GM23338 (cell line): ENCODE measurements at regions not wholly inside any gene's neighbourhood (a gene's known extent, or its start where the extent isn't known, plus 50 kb on each side); places are given as distances from the start of the nearest gene placed in this dataset.

Experiments
- ATAC-seq: fragments of 200-7000 bp; cut with Tn5 transposase; 3 replicates; pipeline ENCODE4 v1.9.1; 2020
- DNase-seq: peaks from one replicate; pipeline ENCODE4 v3.0.0-alpha.2; 2015; ENCODE audit warnings: low spot score
- H2AFZ ChIP-seq: fragments of 200-600 bp; sonication (generic); 2 replicates; pipeline ENCODE4 v1.8.0; 2016; ENCODE audit warnings: antibody characterized with exemption, mild to moderate bottlenecking, moderate library complexity
- H3F3A ChIP-seq: fragments of 200-600 bp; sonication (generic); replicated peaks from 2 replicates; pipeline ENCODE4 v1.8.0; 2017; ENCODE audit warnings: antibody characterized with exemption, mixed run types, low read depth
- H3K27ac ChIP-seq: fragments of 200-600 bp; sonication (generic); 2 replicates; pipeline ENCODE4 v1.6.1; 2016; ENCODE audit warnings: low read depth
- H3K27me3 ChIP-seq: fragments of 200-600 bp; sonication (generic); 2 replicates; pipeline ENCODE4 v1.8.0; 2016; ENCODE audit warnings: mild to moderate bottlenecking, mixed run types, moderate library complexity; ENCODE audit not compliant: insufficient read depth
- H3K36me3 ChIP-seq: fragments of 200-600 bp; sonication (generic); 2 replicates; pipeline ENCODE4 v1.8.0; 2016; ENCODE audit warnings: mild to moderate bottlenecking; ENCODE audit not compliant: insufficient read depth
- H3K4me1 ChIP-seq: fragments of 200-600 bp; sonication (generic); 2 replicates; pipeline ENCODE4 v1.8.0; 2016; ENCODE audit warnings: mild to moderate bottlenecking, moderate library complexity; ENCODE audit not compliant: insufficient read depth
- H3K4me2 ChIP-seq: fragments of 200-600 bp; sonication (generic); 2 replicates; pipeline ENCODE4 v1.7.1; 2017; ENCODE audit warnings: mixed run types
- H3K4me3 ChIP-seq: fragments of 200-600 bp; sonication (generic); 2 replicates; pipeline ENCODE4 v1.6.1; 2016; ENCODE audit warnings: mixed run types
- H3K79me2 ChIP-seq: fragments of 200-600 bp; sonication (generic); replicated peaks from 2 replicates; pipeline ENCODE4 v1.8.0; 2017; ENCODE audit warnings: mild to moderate bottlenecking; ENCODE audit not compliant: insufficient read depth
- H3K9me2 ChIP-seq: fragments of 200-600 bp; sonication (generic); 2 replicates; pipeline ENCODE4 v1.8.0; 2017; ENCODE audit not compliant: insufficient read depth
- H4K20me1 ChIP-seq: fragments of 200-600 bp; sonication (generic); replicated peaks from 2 replicates; pipeline ENCODE4 v1.8.0; 2017; ENCODE audit warnings: mild to moderate bottlenecking; ENCODE audit not compliant: insufficient read depth
- H3K27ac Mint-ChIP-seq: 2 replicates; pipeline ENCODE4 v1.8.0; 2020; ENCODE audit warnings: inconsistent platforms, mild to moderate bottlenecking, moderate library complexity, mixed read lengths
- H3K27me3 Mint-ChIP-seq: 3 replicates; pipeline ENCODE4 v1.8.0; 2022; ENCODE audit warnings: low read depth, mild to moderate bottlenecking, moderate library complexity, mixed read lengths, inconsistent platforms; ENCODE audit not compliant: insufficient read depth, poor library complexity
- H3K36me3 Mint-ChIP-seq: 3 replicates; pipeline ENCODE4 v1.8.0; 2021; ENCODE audit warnings: low read depth, mild to moderate bottlenecking, inconsistent platforms, moderate library complexity, mixed read lengths
- H3K4me1 Mint-ChIP-seq: 3 replicates; pipeline ENCODE4 v1.8.0; 2020; ENCODE audit warnings: mild to moderate bottlenecking, inconsistent platforms, mixed read lengths
- H3K4me3 Mint-ChIP-seq: 3 replicates; pipeline ENCODE4 v1.8.0; 2021; ENCODE audit warnings: moderate library complexity, mild to moderate bottlenecking, inconsistent platforms, mixed read lengths
- H3K9me3 Mint-ChIP-seq: 3 replicates; pipeline ENCODE4 v1.8.0; 2020; ENCODE audit warnings: moderate library complexity, mild to moderate bottlenecking, inconsistent platforms, mixed read lengths
- CREB1 ChIP-seq: fragments of 250-450 bp; sonication (Bioruptor Pico); IDR thresholded peaks from 2 replicates; pipeline ENCODE4 v1.5.0; 2020; ENCODE audit warnings: low read depth, mild to moderate bottlenecking, moderate library complexity
- ETS1 ChIP-seq: IDR thresholded peaks from 2 replicates; pipeline ENCODE4 v1.6.1; 2016; ENCODE audit warnings: antibody characterized with exemption
- EZH2 ChIP-seq: fragments of 200-600 bp; sonication (generic); IDR thresholded peaks from one replicate; pipeline ENCODE4 v1.8.0; 2017; ENCODE audit warnings: antibody characterized with exemption, mild to moderate bottlenecking, low read depth; ENCODE audit not compliant: unreplicated experiment
- EZH2phosphoT487 ChIP-seq: fragments of 200-600 bp; sonication (generic); IDR thresholded peaks from one replicate; pipeline ENCODE4 v1.8.1; 2018; ENCODE audit warnings: antibody characterized with exemption; ENCODE audit not compliant: unreplicated experiment
- JUNB ChIP-seq: IDR thresholded peaks from one replicate; pipeline ENCODE4 v1.6.1; 2016; ENCODE audit warnings: antibody characterized with exemption; ENCODE audit not compliant: unreplicated experiment
- NANOG ChIP-seq: IDR thresholded peaks from 2 replicates; pipeline ENCODE4 v1.6.1; 2016; ENCODE audit warnings: antibody characterized with exemption, borderline replicate concordance
- REST ChIP-seq: IDR thresholded peaks from one replicate; pipeline ENCODE4 v1.6.1; 2018; ENCODE audit warnings: antibody characterized with exemption; ENCODE audit not compliant: unreplicated experiment
- ZNF462 ChIP-seq: fragments of 250-450 bp; sonication (Bioruptor Pico); IDR thresholded peaks from 2 replicates; pipeline ENCODE4 v1.5.0; 2020; ENCODE audit warnings: mild to moderate bottlenecking, moderate library complexity
- TF ChIP-seq, protein P1 (sequence below), 2 experiments: fragments of 200-600 bp in 1 of 2; sonication (generic) in 1 of 2; conservative IDR thresholded peaks; 2 replicates each; pipeline versions ENCODE4 v1.5.1 to v1.6.1; 2016 to 2017; ENCODE audit warnings: antibody characterized with exemption in 2 of 2, low read depth in 2 of 2, mild to moderate bottlenecking in 2 of 2, moderate library complexity in 1 of 2

- Mint-ChIP-seq H3K4me1 (peaks cover 5% of the 10 kb centered on the region), H3K27me3 (no peaks in the 10 kb centered on the region), H3K9me3 (peaks cover 60% of the 10 kb centered on the region), H3K4me3 (no peak overlapping the region), H3K36me3 (peaks cover 25% of the 10 kb centered on the region), H3K27ac (peak overlapping the region; percentile 11; the same call in 1 of the 2 replicates)
- Histone ChIP-seq H3K4me2 (no peak overlapping the region), H3K4me3 (no peak overlapping the region), H3K36me3 (no peaks in the 10 kb centered on the region; the same call in 1 of the 2 replicates), H3K79me2 (no peaks in the 10 kb centered on the region), H4K20me1 (no peaks in the 10 kb centered on the region), H3F3A (no peaks in the 10 kb centered on the region), H3K9me2 (no peaks in the 10 kb centered on the region), H2AFZ (peak overlapping the region; percentile 7; the same call in 1 of the 2 replicates), H3K27me3 (no peaks in the 10 kb centered on the region), H3K27ac (no peak overlapping the region), H3K4me1 (no peaks in the 10 kb centered on the region)
- TF ChIP-seq CREB1 (CRISPR knock-in tag) = no peak
- no peak for TF ChIP-seq EZH2phosphoT487
- TF ChIP-seq, protein P1, sequence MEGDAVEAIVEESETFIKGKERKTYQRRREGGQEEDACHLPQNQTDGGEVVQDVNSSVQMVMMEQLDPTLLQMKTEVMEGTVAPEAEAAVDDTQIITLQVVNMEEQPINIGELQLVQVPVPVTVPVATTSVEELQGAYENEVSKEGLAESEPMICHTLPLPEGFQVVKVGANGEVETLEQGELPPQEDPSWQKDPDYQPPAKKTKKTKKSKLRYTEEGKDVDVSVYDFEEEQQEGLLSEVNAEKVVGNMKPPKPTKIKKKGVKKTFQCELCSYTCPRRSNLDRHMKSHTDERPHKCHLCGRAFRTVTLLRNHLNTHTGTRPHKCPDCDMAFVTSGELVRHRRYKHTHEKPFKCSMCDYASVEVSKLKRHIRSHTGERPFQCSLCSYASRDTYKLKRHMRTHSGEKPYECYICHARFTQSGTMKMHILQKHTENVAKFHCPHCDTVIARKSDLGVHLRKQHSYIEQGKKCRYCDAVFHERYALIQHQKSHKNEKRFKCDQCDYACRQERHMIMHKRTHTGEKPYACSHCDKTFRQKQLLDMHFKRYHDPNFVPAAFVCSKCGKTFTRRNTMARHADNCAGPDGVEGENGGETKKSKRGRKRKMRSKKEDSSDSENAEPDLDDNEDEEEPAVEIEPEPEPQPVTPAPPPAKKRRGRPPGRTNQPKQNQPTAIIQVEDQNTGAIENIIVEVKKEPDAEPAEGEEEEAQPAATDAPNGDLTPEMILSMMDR (conservative IDR thresholded peaks at IDR 0.05; ENCODE audit: low read depth in 2 of 2) = peak in 1 of 2 experiments; percentile 7; a peak in 1 of 4 replicates
- no peak for TF ChIP-seq NANOG
- TF ChIP-seq JUNB = no peak
- TF ChIP-seq ETS1 = no peak
- TF ChIP-seq ZNF462 (CRISPR knock-in tag) = no peak
- TF ChIP-seq REST = no peak
- no peak for TF ChIP-seq EZH2
- ATAC-seq (peak; percentile 34; the same call in 2 of the 3 replicates), DNase-seq (no peak)
These were observed 496.7 kb downstream of the EIPR1 start for GRCh38 chr2:2880938-2881337.
